ENCODE measurements at regions not wholly inside any gene's neighbourhood (a gene's known extent, or its start where the extent isn't known, plus 50 kb on each side); places are given as distances from the start of the nearest gene placed in this dataset.

DNA sequence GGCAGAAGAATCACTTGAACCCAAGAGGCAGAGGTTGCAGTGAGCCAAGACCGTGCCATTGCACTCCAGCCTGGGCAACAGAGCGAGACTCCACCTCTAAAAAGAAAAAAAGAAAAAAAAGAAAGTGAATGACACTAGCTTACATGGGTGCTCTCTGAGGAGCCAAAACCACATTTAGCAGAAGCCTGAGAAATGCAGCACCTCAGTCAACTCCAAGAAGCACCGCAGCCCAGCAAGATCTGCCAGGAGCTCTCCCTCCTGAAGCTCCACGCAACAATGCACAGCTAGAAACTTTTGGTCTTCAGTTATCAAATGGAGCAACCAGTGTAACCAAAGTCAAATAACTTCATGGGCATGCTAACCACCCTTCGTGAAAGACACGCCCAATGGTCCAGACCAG is 229.1 kb downstream of the SETD4 start:
- no peaks in the 10 kb centered on the region for H3K36me3 ChIP-seq (ENCODE audit: low read depth)
- no peak for DNase-seq
- in situ Hi-C loops (cut with MboI): loop anchor here (10.0 to 25.0 kb wide), 4 partner anchors 419 to 946 kb away; partner anchors contain the start of gene RUNX1
- H3F3A ChIP-seq (ENCODE audit: insufficient read depth): no peaks in the 10 kb centered on the region
- H3K4me1 ChIP-seq (ENCODE audit: insufficient read depth): no peaks in the 10 kb centered on the region
- WGBS, 2 experiments (ENCODE audit: low coverage in 1 of 2, low lambda C conversion rate in 2 of 2, missing lambda C conversion rate in 2 of 2): 85% methylated on average over 6 of the region's 6 CpGs
- H3K27ac ChIP-seq: no peak overlapping the region
- H3K4me2 ChIP-seq (ENCODE audit: unreplicated experiment): no peak overlapping the region
- H3K79me2 ChIP-seq (ENCODE audit: insufficient read depth): no peaks in the 10 kb centered on the region
- H3K9me2 ChIP-seq (ENCODE audit: insufficient read depth): no peaks in the 10 kb centered on the region
- H4K20me1 ChIP-seq (ENCODE audit: insufficient read depth): no peaks in the 10 kb centered on the region
- H2AFZ ChIP-seq: no peak overlapping the region
- no peak overlapping the region for H3K9ac ChIP-seq
- H3K4me3 ChIP-seq: no peak overlapping the region
- TF ChIP-seq EZH2phosphoT487 (IDR thresholded peaks at IDR 0.05; ENCODE audit: insufficient read depth, low read depth): no peak
- no peak for TF ChIP-seq EZH2 (IDR thresholded peaks at IDR 0.05; ENCODE audit: insufficient read depth, poor library complexity, severe bottlenecking)
- no peaks in the 10 kb centered on the region for H3K9me3 ChIP-seq (ENCODE audit: low read depth)
- H3K27me3 ChIP-seq (replicated peaks; ENCODE audit: insufficient read depth): no peaks in the 10 kb centered on the region

DNA sequence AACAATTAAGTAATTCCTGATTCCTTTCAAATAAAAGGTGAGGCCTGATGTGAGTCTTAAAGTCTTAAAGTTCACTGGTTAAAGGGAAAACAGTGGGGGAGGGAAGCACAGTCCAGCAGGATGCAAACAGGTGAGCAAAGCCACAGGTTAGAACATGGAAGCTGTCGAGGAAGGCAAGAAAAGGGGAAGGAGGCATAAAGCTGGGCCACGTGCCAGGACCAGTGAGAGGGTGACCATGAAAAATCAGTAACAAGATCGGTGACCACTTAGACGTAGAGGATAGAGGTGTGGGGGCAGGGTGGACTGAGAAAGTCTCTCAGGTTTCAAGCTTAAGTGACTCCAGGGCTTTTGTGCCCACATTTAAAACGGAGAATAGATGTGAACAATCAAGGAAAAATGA is 231.3 kb downstream of the SETD4 start:
- H3K4me2 ChIP-seq (ENCODE audit: unreplicated experiment): no peak overlapping the region
- no peaks in the 10 kb centered on the region for H4K20me1 ChIP-seq (ENCODE audit: insufficient read depth)
- in situ Hi-C loops (cut with MboI): loop anchor here (25.0 kb wide), 3 partner anchors 417 to 792 kb away; partner anchors contain the start of gene RUNX1
- H2AFZ ChIP-seq: no peak overlapping the region
- no peak for TF ChIP-seq EZH2 (IDR thresholded peaks at IDR 0.05; ENCODE audit: insufficient read depth, poor library complexity, severe bottlenecking)
- TF ChIP-seq EZH2phosphoT487 (IDR thresholded peaks at IDR 0.05; ENCODE audit: insufficient read depth, low read depth): no peak
- H3K4me3 ChIP-seq: no peak overlapping the region
- no peak overlapping the region for H3K27ac ChIP-seq
- no peaks in the 10 kb centered on the region for H3K79me2 ChIP-seq (ENCODE audit: insufficient read depth)
- no peaks in the 10 kb centered on the region for H3K36me3 ChIP-seq (ENCODE audit: low read depth)
- no peak overlapping the region for H3K9ac ChIP-seq
- H3K27me3 ChIP-seq (replicated peaks; ENCODE audit: insufficient read depth): no peaks in the 10 kb centered on the region
- DNase-seq: no peak
- 73 to 83% methylated on average over 5 of the region's 5 CpGs for WGBS, 2 experiments (ENCODE audit: low coverage in 1 of 2, low lambda C conversion rate in 2 of 2, missing lambda C conversion rate in 2 of 2)
- no peaks in the 10 kb centered on the region for H3F3A ChIP-seq (ENCODE audit: insufficient read depth)
- no peaks in the 10 kb centered on the region for H3K9me3 ChIP-seq (ENCODE audit: low read depth)
- no peaks in the 10 kb centered on the region for H3K9me2 ChIP-seq (ENCODE audit: insufficient read depth)
- 0 out of 2 replicates have a peak, but pooled peaks cover 6% of the 10 kb centered on the region for H3K4me1 ChIP-seq (ENCODE audit: insufficient read depth)

DNA sequence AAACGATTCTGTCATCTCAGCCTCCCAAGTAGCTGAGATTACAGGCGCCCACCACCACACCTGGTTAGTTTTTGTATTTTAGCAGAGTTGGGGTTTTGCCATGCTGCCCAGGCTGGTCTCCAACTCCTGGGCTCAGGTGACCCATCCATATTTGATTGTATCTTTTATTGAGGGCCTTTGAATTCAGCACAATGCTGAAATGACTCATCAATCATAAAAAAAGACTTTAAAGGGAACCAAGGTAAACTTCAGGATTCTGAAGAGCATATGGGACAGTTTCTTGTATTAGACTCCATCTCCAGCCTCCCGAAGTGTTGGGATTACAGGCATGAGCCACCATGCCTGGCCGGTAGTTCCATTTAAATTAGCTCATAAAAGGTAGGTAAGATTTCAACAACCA is 232.2 kb downstream of the SETD4 start:
- Histone ChIP-seq H3K4me1 (ENCODE audit: insufficient read depth) (0 out of 2 replicates have a peak, but pooled peaks cover 6% of the 10 kb centered on the region), H2AFZ (no peak overlapping the region), H3K9ac (no peak overlapping the region), H3K27me3 (replicated peaks; ENCODE audit: insufficient read depth) (no peaks in the 10 kb centered on the region), H3K4me2 (ENCODE audit: unreplicated experiment) (no peak overlapping the region), H3K36me3 (ENCODE audit: low read depth) (no peaks in the 10 kb centered on the region), H3K27ac (no peak overlapping the region), H3K79me2 (ENCODE audit: insufficient read depth) (no peaks in the 10 kb centered on the region), H3K9me2 (ENCODE audit: insufficient read depth) (no peaks in the 10 kb centered on the region), H3K9me3 (ENCODE audit: low read depth) (no peaks in the 10 kb centered on the region), H3F3A (ENCODE audit: insufficient read depth) (no peaks in the 10 kb centered on the region), H3K4me3 (no peak overlapping the region), H4K20me1 (ENCODE audit: insufficient read depth) (no peaks in the 10 kb centered on the region)
- TF ChIP-seq EZH2 (IDR thresholded peaks at IDR 0.05; ENCODE audit: insufficient read depth, poor library complexity, severe bottlenecking) (no peak), EZH2phosphoT487 (IDR thresholded peaks at IDR 0.05; ENCODE audit: insufficient read depth, low read depth) (no peak)
- DNase-seq: no peak
- in situ Hi-C loops (cut with MboI): loop anchor here (25.0 kb wide), 3 partner anchors 416 to 791 kb away; partner anchors contain the start of gene RUNX1
- 91 to 92% methylated on average over 4 of the region's 4 CpGs for WGBS, 2 experiments (ENCODE audit: low coverage in 1 of 2, low lambda C conversion rate in 2 of 2, missing lambda C conversion rate in 2 of 2)

DNA sequence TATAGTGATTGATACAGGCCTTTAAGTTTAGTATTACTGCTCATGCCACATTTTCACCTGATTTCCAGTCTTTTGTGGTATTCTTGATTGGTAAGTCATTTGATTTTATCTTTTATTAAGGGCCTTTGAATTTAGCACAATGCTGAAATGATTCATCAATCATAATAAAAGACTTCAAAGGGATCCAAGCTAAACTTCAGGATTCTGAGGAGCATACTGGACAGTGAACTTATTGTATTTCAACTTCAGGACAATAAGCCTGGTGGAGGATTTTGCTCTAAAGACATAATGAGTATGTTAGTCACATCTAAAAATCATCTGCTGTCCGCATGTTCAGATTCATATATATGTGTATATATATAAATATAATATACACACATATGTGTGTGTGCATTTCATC is 233.3 kb downstream of the SETD4 start:
- no peak overlapping the region for H3K27ac ChIP-seq
- H3K4me2 ChIP-seq (ENCODE audit: unreplicated experiment): no peak overlapping the region
- DNase-seq: no peak
- no peaks in the 10 kb centered on the region for H3K9me3 ChIP-seq (ENCODE audit: low read depth)
- H3K9me2 ChIP-seq (ENCODE audit: insufficient read depth): no peaks in the 10 kb centered on the region
- no peaks in the 10 kb centered on the region for H3K36me3 ChIP-seq (ENCODE audit: low read depth)
- H3F3A ChIP-seq (ENCODE audit: insufficient read depth): no peaks in the 10 kb centered on the region
- WGBS, 2 experiments (ENCODE audit: low coverage in 1 of 2, low lambda C conversion rate in 2 of 2, missing lambda C conversion rate in 2 of 2): 93 to 95% methylated on average over 1 of the region's 1 CpG
- TF ChIP-seq EZH2 (IDR thresholded peaks at IDR 0.05; ENCODE audit: insufficient read depth, poor library complexity, severe bottlenecking) (no peak), EZH2phosphoT487 (IDR thresholded peaks at IDR 0.05; ENCODE audit: insufficient read depth, low read depth) (no peak)
- H3K27me3 ChIP-seq (replicated peaks; ENCODE audit: insufficient read depth): no peaks in the 10 kb centered on the region
- no peak overlapping the region for H3K9ac ChIP-seq
- H3K4me3 ChIP-seq: no peak overlapping the region
- H3K79me2 ChIP-seq (ENCODE audit: insufficient read depth): no peaks in the 10 kb centered on the region
- no peaks in the 10 kb centered on the region for H4K20me1 ChIP-seq (ENCODE audit: insufficient read depth)
- in situ Hi-C loops (cut with MboI): loop anchor here (25.0 kb wide), 3 partner anchors 415 to 790 kb away; partner anchors contain the start of gene RUNX1
- H2AFZ ChIP-seq: no peak overlapping the region
- H3K4me1 ChIP-seq (ENCODE audit: insufficient read depth): 0 out of 2 replicates have a peak, but pooled peaks cover 6% of the 10 kb centered on the region
